Progenitor cell of endocrine pancreas (in vitro differentiated cells): ENCODE measurements at regions not wholly inside any gene's neighbourhood (a gene's known extent, or its start where the extent isn't known, plus 50 kb on each side); places are given as distances from the start of the nearest gene placed in this dataset.

Experiments
- DNase-seq: peaks from one replicate; pipeline ENCODE4 v3.0.0; 2021; ENCODE audit warnings: low spot score; ENCODE audit not compliant: unreplicated experiment
- H3K27ac Mint-ChIP-seq: 2 replicates; pipeline ENCODE4 v1.8.0; 2021; ENCODE audit warnings: mild to moderate bottlenecking, moderate library complexity, mixed read lengths
- H3K27me3 Mint-ChIP-seq: 2 replicates; pipeline ENCODE4 v1.8.0; 2021; ENCODE audit warnings: mixed read lengths
- H3K36me3 Mint-ChIP-seq: 2 replicates; pipeline ENCODE4 v1.8.0; 2022; ENCODE audit warnings: mixed read lengths; ENCODE audit not compliant: insufficient read depth
- H3K4me1 Mint-ChIP-seq: 2 replicates; pipeline ENCODE4 v1.8.0; 2021; ENCODE audit warnings: low read depth, mixed read lengths
- H3K4me3 Mint-ChIP-seq: 2 replicates; pipeline ENCODE4 v1.8.0; 2021; ENCODE audit warnings: low read depth, mild to moderate bottlenecking, moderate library complexity, mixed read lengths
- H3K9me3 Mint-ChIP-seq: 2 replicates; pipeline ENCODE4 v1.8.0; 2021; ENCODE audit warnings: low read depth, mixed read lengths
- CTCF ChIP-seq: fragments of 200-600 bp; sonication (generic); IDR thresholded peaks from one replicate; pipeline ENCODE4 v1.5.0; 2021; ENCODE audit warnings: antibody characterized with exemption, mild to moderate bottlenecking; ENCODE audit not compliant: unreplicated experiment

GRCh38 chr6:82612475-82613039 lies 248.9 kb downstream of the TPBG start:
- Mint-ChIP-seq H3K9me3 (no peaks in the 10 kb centered on the region), H3K27ac (no peak overlapping the region), H3K4me3 (no peak overlapping the region), H3K27me3 (no peaks in the 10 kb centered on the region), H3K4me1 (peaks cover 10% of the 10 kb centered on the region), H3K36me3 (no peaks in the 10 kb centered on the region)
- TF ChIP-seq CTCF = no peak
- DNase-seq = no peak

- no peak for DNase-seq
- no peaks in the 10 kb centered on the region for H3K9me3 Mint-ChIP-seq
- H3K4me3 Mint-ChIP-seq = no peak overlapping the region
- H3K27me3 Mint-ChIP-seq = no peaks in the 10 kb centered on the region
- no peaks in the 10 kb centered on the region for H3K36me3 Mint-ChIP-seq
- no peak overlapping the region for H3K27ac Mint-ChIP-seq
- H3K4me1 Mint-ChIP-seq = no peaks in the 10 kb centered on the region
- no peak for TF ChIP-seq CTCF
Observed at GRCh38 chr6:82614518-82614917, 250.9 kb downstream of the TPBG start.

- no peak for TF ChIP-seq CTCF
- no peak overlapping the region for H3K27ac Mint-ChIP-seq
- H3K9me3 Mint-ChIP-seq = no peaks in the 10 kb centered on the region
- DNase-seq = no peak
- H3K36me3 Mint-ChIP-seq = no peaks in the 10 kb centered on the region
- H3K4me1 Mint-ChIP-seq = no peaks in the 10 kb centered on the region
- H3K4me3 Mint-ChIP-seq = no peak overlapping the region
- H3K27me3 Mint-ChIP-seq = no peaks in the 10 kb centered on the region
Observed at GRCh38 chr6:82616386-82617028, 252.9 kb downstream of the TPBG start.

GRCh38 chr6:82617648-82618047 lies 254.0 kb downstream of the TPBG start:
- Mint-ChIP-seq H3K4me1 (no peaks in the 10 kb centered on the region), H3K27ac (no peak overlapping the region), H3K9me3 (no peaks in the 10 kb centered on the region), H3K27me3 (no peaks in the 10 kb centered on the region), H3K4me3 (no peak overlapping the region), H3K36me3 (no peaks in the 10 kb centered on the region)
- TF ChIP-seq CTCF = no peak
- DNase-seq = no peak

GRCh38 chr6:82619573-82619972 lies 256.0 kb downstream of the TPBG start:
- Mint-ChIP-seq H3K36me3 (no peaks in the 10 kb centered on the region), H3K9me3 (no peaks in the 10 kb centered on the region), H3K4me1 (no peaks in the 10 kb centered on the region), H3K27me3 (no peaks in the 10 kb centered on the region), H3K27ac (no peak overlapping the region), H3K4me3 (no peak overlapping the region)
- TF ChIP-seq CTCF = no peak
- no peak for DNase-seq
